NCI-H146 (cell line): ENCODE measurements at regions not wholly inside any gene's neighbourhood (a gene's known extent, or its start where the extent isn't known, plus 50 kb on each side); places are given as distances from the start of the nearest gene placed in this dataset.
A peak's percentile ranks its signal among the peaks of the same experiment; 100 is the strongest.

ENCODE experiments used
- DNase-seq: peaks from one replicate; lab custom pipeline; 2025; lab: John Stamatoyannopoulos, UW

DNA sequence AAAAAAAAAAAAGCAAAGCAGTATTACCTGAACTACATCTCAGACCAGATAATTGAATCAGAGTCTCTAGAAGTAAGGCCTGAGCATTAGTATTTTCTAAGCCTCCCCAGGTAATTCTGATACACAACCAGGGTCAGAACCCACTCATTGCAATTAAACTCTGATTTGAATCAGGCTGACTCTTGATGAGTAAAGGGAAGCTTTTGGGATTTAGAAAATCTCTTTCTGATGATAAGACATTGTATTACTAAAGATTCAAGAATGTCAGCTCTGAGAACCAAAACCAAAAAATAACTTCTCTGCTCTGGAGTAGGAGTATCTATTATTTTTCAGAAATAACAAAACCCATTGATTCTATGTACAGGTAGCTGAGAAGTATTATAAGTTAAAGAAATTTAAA lies 100.1 kb upstream of the COL21A1 start:
- no peak for DNase-seq

GRCh38 chr6:56346958-56347357 lies 99.6 kb upstream of the COL21A1 start:
- DNase-seq: no peak

DNA sequence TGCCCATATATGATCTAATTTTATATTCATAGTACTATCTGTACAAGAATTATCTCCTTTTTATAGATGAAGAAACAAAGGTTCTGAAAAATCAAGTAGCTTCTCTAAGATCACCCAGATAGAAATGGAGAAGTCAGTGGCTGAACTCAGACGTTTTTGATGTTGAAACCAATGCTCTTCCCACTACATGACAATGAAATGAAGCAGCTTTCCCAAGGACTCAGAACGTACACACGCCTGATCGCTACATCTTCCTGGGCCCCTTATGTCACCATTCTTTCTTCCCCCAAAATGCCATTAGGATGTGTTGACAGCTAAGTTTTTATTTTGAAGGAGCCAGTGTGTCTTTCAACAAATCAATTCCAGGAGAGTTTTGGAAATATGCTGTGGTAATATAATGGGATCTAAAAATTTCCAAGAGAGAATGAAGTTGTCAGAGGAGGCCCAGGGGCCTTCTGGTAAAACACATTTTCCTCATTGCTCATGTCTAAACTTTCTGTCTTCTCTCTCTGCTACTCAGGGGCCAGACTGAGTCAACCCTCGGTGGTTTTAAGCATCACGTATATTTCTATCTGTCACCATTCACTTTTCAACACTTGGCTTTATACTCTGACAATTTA lies 98.1 kb upstream of the COL21A1 start:
- DNase-seq: no peak

GRCh38 chr6:56343295-56343694 lies 95.9 kb upstream of the COL21A1 start:
- DNase-seq: no peak

GRCh38 chr6:56339524-56339923 lies 92.1 kb upstream of the COL21A1 start:
- no peak for DNase-seq

GRCh38 chr6:56335726-56336125 lies 88.3 kb upstream of the COL21A1 start:
- no peak for DNase-seq

GRCh38 chr6:56334937-56335336 lies 87.6 kb upstream of the COL21A1 start:
- DNase-seq: no peak

GRCh38 chr6:56329271-56330050 lies 82.1 kb upstream of the COL21A1 start:
- DNase-seq: no peak

- DNase-seq: no peak
Observed at GRCh38 chr6:56328728-56329090, 81.3 kb upstream of the COL21A1 start.

GRCh38 chr6:56327946-56328727 lies 80.8 kb upstream of the COL21A1 start:
- no peak for DNase-seq

DNA sequence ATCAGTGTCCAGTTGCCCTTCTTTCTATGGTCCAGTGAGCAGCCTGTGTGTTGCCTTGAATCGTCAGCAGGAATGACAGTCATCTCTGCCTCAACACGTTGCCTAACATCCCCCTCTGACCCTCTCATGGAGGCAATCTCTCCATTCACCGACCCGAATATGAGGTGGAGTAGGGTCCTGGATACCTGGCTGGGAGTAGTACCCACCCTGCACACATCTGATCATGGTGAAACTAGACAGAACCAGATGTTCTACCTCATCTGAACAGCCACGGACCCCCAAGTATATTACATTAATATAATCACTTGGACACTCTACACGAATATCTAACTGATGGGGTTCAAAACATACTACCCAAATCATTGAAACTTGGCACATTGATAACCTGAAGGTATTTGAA lies 77.0 kb upstream of the COL21A1 start:
- DNase-seq: no peak

GRCh38 chr6:56318851-56319250 lies 71.5 kb upstream of the COL21A1 start:
- no peak for DNase-seq

DNA sequence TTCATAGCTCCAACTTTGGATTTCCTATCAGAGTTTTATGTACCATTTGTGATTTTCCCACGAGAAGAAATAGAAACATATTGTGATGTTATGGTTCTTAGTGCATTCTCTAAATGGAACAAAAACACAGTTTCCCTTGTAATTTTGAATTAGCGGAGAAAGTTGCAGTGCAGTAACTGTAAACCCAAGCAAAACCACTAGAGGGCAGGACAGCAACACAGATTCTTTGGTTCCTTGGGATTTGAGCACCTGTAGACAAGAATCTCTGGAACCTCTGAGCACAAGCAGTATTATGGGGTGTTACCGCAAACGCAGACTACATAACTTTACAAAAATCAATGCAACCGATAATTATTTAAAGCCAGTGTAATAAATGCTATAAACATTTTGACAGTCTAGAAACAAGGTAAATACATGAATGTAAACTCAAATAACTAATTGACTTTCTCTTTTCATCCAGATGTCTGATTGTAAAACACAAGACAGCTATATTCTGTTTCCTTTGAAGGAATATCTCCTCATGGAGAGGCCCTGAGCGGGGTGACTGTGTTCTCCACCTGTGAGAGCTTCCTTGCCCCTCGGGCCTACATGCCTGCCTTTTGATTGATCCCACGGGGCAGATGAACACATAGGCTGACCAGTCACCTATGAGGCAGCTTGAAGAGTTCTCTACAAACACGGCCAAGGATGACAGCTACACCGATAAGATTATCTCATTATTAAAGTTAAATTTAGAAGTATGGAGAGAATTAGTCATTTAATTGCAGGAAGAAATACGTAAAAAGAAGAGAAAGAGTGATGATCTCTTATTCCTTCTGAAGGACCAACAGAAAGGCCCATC lies 67.5 kb upstream of the COL21A1 start:
- DNase-seq: peak; percentile 8

DNA sequence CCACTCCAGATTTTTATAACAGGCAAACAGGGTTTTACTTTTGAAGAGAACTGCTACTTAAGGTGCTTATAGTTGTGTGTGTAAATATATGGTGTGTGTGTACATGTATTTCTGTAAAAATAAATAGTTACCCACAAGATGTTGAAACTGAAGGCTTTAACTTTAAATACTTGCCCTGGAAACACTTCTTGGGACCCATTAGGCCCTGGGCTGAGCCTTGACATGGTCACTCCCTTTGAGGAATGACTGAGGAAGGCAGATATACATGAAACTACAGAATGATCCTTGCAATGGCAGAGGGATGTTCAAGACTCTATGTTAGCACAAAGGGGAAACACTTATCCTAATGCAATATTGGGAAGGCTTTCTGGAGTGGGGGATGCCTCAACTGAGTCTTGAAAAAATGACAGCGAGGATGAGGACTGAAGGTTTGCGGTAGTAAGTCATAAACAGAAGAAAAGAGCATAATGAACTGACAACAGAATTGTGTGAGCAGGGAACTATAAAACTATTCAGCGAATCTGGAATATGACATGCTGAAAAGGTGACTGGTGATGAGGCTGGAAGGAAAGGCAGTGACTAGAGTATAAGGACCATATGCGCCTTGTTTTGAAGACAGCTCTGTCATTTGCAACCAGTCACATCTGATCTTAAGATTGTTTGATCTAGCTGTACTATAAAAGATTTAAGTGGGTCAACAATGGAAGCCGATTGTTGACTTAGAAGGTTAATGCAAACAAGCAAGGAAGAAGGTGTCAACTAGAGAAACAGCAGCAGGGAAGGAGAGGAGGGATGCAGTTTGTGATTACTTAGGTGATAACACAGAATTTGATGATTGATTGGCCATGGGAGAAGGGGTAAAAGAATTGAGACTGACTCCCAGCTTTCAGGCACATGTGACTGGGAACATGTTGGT lies 64.4 kb upstream of the COL21A1 start:
- peak; percentile 7 for DNase-seq

DNA sequence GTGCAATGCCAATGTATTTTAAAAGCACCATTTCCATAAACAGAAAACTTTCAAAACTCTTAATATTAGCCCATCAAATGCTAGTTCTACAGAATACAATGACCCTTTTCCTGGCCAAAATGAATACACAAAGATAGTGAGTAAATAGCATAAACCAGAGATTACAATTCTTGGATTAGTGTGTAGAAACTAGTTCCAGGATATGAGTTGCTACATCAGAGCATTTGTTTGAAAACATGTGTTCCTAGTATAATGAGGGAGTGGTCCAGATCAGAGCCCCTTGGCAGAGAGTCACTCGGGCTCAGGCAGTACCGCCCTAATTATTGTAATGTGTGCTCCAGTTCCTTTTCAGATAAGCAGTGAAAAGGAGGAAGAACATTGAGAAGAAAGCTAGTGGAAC lies 63.7 kb upstream of the COL21A1 start:
- DNase-seq: no peak

GRCh38 chr6:56310241-56310640 lies 62.9 kb upstream of the COL21A1 start:
- no peak for DNase-seq

GRCh38 chr6:56299916-56300315 lies 52.5 kb upstream of the COL21A1 start:
- no peak for DNase-seq

DNA sequence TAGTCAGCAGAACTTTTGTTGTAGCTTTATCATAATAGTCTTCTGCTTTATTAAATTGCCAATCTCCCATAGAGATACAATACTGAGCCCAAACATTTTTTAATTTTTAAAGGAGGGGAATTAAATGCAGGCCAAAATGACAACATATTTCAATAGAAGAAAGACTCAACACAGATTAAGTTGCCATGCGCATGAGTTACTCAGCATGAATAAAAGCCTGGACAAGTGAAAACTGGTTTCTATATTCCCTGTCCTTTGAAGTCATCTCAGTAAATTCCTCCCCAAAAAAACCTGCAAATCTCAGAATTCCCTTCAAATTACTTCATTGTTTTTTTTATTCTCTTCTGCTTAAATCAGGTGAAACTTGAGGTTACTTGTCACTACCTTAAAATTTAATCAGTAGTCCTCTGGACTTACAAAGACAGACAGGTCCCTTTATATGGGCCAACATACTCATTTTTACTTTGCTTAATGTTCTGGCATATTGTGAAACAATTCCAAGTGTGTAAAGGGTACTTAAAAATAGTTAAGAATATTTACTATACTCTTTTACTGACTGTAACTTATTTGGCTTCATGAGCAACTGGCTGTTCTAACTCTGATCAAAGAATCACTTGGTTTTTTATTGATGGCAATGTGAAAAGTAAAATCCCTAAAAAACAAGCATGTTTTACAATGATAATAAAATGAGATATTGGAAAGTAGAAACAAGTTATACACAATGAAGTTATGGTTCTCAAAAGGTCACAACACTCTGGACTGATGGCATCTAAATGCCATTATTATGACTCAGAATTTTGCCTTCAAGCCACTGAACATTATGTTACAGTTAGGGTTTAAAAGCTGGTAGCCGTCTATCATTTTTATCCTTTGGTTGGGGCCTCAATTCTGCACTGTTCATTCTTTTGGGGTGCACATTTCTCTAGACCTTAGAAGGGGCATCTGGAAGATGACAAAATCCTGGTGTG lies 49.9 kb upstream of the COL21A1 start:
- no peak for DNase-seq
